RPMI8226 (cell line): ENCODE measurements at regions not wholly inside any gene's neighbourhood (a gene's known extent, or its start where the extent isn't known, plus 50 kb on each side); places are given as distances from the start of the nearest gene placed in this dataset.

ENCODE experiments used
- DNase-seq: peaks from one replicate; pipeline ENCODE4 v3.0.0-alpha.2; 2015

DNA sequence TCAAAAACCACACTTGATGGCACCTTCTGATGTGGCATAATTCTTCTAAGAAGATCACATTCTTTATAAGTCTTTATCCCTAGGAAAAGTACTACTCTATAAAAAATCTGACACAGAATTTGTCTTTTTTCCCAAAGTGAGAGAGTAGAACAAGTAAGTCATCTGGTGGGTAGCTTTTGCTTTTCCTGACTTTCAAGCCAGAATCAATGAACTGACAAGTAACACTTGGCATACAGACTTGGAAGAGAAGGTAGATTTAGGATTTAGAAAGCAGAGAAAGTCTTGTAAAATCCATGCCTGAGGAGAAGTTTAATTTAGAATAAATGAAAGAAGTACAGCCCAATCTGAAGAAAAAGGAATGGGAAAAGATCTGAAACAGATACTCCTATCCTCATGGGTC, 66.6 kb upstream of the TUSC7 start:
- DNase-seq, result no peak

GRCh38 chr3:116647996-116648395, 61.6 kb upstream of the TUSC7 start:
- no peak for DNase-seq
